ENCODE measurements at regions not wholly inside any gene's neighbourhood (a gene's known extent, or its start where the extent isn't known, plus 50 kb on each side); places are given as distances from the start of the nearest gene placed in this dataset.
"Not testable (repeated sequence)": the region's sequence is repeated elsewhere in the genome, so short reads cannot be mapped to it uniquely, and the experiment has no call there.

DNA sequence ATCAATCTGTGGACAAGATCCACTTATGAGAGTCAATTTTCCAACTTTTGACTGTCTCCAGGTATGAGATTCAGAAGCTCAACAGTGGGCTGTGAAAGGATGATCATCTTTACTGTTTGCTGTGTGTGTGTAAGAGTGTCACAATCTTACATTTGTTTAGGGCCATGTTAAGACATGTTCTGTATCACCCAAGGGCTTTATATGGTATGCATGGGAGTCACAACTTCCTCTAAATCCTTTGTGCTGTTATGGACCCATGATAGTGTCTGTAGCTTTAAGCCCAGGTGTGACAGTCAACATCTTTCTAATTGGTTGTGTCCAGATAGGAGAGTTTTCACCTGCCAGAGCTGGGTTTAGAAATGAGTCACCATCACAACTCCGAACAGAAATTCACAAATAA, 70.2 kb downstream of the ZNF726 start:
- not testable (repeated sequence) for DNase-seq (ENCODE audit: low read depth in 1 of 2, low spot score in 1 of 2)

- DNase-seq (ENCODE audit: low read depth in 1 of 2, low spot score in 1 of 2): no peak
These were observed 71.9 kb downstream of the ZNF726 start for GRCh38 chr19:23986623-23987022.

DNA sequence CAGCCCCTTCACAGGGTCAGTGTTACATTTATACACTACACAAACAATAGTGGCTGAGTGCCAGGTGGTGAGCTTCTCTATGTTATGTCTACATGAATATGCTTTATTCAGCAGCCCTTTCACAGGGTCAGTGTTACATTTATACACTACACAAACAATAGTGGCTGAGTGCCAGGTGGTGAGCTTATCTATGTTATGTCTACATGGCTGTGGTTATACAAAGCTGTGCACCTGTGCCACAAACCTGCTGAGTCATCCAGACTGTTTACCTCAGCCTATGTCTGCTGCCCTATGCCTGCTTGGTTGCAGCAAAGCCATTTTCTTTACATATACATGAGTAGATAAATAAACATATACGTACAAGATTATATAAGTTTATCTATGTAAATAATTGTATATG, 76.5 kb downstream of the ZNF726 start:
- no peak for DNase-seq (ENCODE audit: low read depth in 1 of 2, low spot score in 1 of 2)

DNA sequence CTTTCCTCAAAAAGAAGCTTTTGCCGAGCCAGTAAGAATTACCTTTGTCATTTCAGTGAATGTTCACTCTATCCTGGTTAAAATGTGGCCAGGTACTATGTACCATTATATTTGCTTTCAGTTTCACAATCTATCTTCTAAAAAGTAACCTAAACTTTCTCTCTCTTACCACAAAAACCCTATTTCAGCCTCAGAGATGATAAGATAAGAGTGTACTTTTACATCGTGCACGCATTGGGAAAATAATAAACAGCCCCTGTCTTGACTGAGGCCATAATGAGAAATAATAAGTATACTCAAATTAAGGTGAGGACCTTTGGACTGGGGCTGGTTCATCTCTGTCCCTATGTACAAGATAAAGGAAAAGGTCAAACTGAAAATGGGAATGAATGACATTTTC, 77.7 kb downstream of the ZNF726 start:
- DNase-seq (ENCODE audit: low read depth in 1 of 2, low spot score in 1 of 2): no peak

DNA sequence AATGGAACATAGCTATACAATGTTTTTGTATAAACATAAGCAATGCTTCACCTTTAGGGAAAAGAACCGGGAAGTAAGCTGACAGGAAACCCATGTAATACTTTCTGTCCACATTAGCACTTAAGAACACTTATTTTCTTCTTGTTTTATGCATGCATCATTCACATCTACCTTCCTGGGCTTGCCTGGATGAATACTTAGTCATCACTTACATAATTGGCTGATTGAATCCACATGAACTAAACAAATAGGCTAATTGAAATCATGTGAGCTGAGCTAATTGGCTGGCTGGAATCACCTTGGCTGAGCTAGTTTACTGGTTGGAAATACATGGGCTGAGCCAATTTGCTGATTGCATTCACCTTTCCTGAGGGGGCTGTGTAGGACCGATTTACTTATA, 78.8 kb downstream of the ZNF726 start:
- DNase-seq (ENCODE audit: low read depth in 1 of 2, low spot score in 1 of 2): no peak

- DNase-seq (ENCODE audit: low read depth in 1 of 2, low spot score in 1 of 2): no peak
These were observed 81.9 kb downstream of the ZNF726 start for GRCh38 chr19:23996549-23996948.

GRCh38 chr19:23998568-23998967, 83.9 kb downstream of the ZNF726 start:
- DNase-seq (ENCODE audit: low read depth in 1 of 2, low spot score in 1 of 2): no peak

DNA sequence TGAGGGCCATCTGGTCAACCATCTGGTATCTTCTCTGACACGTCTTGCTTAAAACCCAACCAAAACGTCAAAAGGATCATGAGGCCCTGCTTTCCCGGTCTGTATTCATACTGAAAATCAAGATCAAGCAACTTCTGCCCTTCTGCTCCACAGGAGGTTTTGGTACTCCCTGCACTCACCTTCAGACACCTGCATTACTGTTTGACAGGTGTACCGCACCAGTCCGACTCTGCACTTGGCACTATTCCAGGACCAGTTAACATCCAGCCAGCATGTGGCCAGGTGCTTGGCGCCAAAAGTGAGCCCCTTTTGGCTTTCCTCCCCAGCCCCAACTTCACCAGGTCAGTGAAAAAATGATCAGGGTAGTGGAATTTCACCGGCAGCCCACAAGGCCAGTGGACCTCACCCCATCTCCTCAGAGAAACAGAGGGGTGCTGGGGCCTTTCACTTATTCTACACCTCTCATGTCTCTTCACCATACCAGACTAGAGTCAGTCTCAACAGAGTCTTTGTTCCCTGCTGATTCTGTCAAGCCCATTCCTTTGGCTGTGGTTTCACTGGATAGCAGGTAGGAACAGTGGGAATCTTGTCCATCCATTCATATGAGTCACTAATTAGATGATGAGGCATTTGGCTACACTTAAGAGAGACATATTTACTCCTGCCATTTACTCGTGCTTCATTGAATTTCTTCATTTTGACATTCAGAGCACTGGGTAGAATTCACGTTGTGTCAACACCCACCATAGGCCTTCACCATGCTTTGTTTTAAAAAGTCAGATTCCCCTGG, 85.3 kb downstream of the ZNF726 start:
- DNase-seq (ENCODE audit: low read depth in 1 of 2, low spot score in 1 of 2): no peak

DNA sequence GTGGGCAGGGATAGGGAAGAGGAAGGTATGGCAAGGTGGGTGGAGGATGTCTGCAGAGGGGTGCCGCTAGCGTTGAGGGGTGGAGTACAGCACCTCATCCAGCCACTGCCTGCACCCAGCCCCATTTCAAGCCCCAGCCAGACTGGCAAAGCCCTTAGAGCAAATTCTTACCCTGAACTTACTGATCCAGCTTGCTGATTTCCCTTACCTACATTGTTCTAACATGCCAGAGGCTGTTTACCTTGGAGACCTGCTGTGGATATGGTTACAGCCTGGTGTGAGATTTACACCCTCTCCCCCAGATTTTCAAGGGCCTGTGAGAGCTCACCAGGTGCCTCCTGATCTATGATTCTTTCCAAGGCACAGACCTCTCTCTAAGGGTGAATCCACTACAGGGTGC, 86.0 kb downstream of the ZNF726 start:
- DNase-seq (ENCODE audit: low read depth in 1 of 2, low spot score in 1 of 2): no peak

DNA sequence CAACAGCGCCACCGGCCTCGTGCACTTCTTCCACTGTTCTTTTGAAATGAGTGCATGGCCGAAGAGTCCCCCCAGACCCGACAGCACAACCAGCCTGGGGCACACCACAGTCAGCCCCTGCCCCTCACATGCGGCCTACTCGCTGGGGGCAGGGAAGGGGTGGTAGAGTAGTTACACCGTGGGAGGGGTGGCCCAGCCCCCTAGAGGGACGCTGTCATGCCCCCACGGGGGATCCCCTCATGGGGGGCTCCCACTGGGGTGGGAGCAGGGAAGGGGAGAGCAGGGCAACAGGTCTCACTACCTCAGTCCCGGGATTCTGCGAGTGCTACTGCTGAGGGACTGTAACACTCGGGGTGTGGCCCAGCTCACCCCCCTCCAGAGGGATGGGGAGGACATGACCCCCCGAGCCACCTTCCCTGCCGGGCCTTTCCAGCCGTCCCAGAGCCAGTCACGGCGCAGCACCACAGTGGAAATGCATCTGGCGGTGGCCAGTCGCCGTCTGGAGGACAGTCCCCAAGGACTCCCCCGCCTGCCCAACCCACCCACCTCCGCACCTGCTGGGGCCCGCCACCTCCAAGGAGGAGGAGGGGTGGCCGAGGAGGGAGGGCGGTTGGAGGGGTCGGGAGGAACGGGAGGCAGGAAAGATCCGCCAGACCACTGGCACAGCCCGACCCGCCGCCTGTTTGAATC, 84.6 kb upstream of the ZNF254 start:
- no peak for DNase-seq (ENCODE audit: low read depth in 1 of 2, low spot score in 1 of 2)

- DNase-seq (ENCODE audit: low read depth in 1 of 2, low spot score in 1 of 2): no peak
These were observed 83.5 kb upstream of the ZNF254 start for GRCh38 chr19:24003537-24003936.

DNA sequence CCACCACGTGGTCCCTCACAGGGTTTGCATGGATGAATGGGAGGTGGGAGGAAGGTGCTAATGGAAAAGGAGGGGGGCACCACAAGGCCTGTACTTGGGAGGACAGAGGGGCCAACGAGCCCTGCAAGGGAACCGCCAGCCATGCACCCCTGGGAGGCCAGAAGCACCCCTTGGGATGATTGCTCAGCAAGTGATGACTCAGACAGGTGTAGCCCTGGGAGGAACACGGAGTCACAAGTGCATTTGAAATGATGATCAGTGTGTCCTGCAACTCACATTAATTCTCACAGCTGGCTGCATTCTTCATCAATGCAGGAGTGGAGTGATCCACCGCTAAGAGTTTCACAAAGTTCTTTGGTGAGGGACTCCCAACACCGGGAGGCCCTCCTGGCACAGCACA, 82.8 kb upstream of the ZNF254 start:
- no peak for DNase-seq (ENCODE audit: low read depth in 1 of 2, low spot score in 1 of 2)

GRCh38 chr19:24029941-24030636, 56.9 kb upstream of the ZNF254 start:
- DNase-seq (ENCODE audit: low read depth in 1 of 2, low spot score in 1 of 2): no peak

DNA sequence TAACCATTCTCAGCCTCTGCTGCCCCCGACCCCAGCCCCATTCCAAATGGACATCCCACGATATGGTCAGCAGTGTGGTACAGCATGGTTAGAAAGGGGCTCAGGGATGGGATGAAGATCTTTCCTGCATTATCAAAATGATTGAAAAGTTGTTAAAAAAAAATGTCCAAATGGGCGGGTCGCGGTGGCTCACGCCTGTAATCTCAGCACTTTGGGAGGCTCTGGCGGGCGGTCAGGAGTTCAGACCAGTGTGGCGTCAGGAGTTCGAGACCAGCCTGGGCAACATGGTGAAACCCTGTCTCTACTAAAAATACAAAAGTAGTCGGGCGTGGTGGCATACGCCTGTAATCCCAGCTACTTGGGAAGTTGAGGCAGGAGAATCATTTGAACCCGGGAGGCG, 54.3 kb upstream of the ZNF254 start:
- DNase-seq (ENCODE audit: low read depth in 1 of 2, low spot score in 1 of 2): no peak

- DNase-seq (ENCODE audit: low read depth in 1 of 2, low spot score in 1 of 2): peak; percentile 57 to 75
These were observed 53.6 kb upstream of the ZNF254 start for GRCh38 chr19:24033301-24033962.

DNA sequence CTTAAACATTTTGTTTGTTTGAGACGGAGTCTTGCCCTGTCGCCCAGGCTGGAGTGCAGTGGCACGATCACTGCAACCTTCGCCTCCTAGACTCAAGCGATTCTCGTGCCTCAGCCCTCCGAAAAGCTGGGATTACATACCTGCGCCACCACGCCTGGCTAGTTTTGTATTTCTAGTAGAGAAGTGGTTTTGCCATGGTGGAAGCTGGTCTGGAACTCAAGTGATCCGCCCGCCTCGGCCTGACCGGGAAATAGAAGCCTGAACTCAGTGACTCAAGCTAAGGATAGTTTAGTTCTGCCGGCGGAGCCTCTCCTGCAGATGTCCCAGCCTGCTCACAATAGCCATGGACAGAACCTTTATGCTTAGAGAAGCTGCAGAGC, 53.0 kb upstream of the ZNF254 start:
- DNase-seq (ENCODE audit: low read depth in 1 of 2, low spot score in 1 of 2): peak in 1 of 2 donors; percentile 8

GRCh38 chr19:24035261-24035880, 51.6 kb upstream of the ZNF254 start:
- not testable (repeated sequence) for DNase-seq (ENCODE audit: low read depth in 1 of 2, low spot score in 1 of 2)

Measured in activated CD4-positive, alpha-beta T cell treated with anti-CD3 and anti-CD28 coated beads, Interleukin-2, amount 50 U/mL, for 24 hours (primary cell).